ENCODE measurements at regions not wholly inside any gene's neighbourhood (a gene's known extent, or its start where the extent isn't known, plus 50 kb on each side); places are given as distances from the start of the nearest gene placed in this dataset.

- no peak for TF ChIP-seq CTCF (IDR thresholded peaks at IDR 0.05)
- no peak for TF ChIP-seq POLR2A (IDR thresholded peaks at IDR 0.05)
These were observed 439.8 kb upstream of the RUNX1 start for GRCh38 chr21:35488946-35489345.

Measured in thyroid gland (tissue), 4 donors.